ENCODE measurements at regions not wholly inside any gene's neighbourhood (a gene's known extent, or its start where the extent isn't known, plus 50 kb on each side); places are given as distances from the start of the nearest gene placed in this dataset.
A peak's percentile ranks its signal among the peaks of the same experiment; 100 is the strongest.

DNA sequence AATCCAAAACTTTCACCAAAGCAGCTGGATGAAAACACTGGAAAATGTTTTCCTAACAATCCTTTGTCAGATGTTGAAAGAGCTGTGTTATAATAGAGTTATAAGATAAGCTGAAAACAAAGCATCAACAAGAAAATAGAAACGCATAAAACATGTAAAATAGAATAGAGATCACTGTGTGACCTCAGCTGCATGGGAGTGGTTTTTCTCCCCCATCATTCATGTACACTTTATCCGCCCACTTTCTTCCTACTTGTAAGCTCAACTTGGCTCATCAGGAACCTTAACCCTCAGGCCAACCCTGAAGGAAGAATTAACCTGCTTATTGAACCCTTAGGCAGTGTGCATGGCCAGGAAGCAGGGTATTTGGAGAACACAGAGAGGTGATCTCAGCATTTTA, 238.5 kb upstream of the PMFBP1 start:
- in situ Hi-C loops (cut with HindIII; ENCODE audit: low pct_ligation_motif_present, low sequenced_read_pairs): no loop called here
- TF ChIP-seq, protein P1, sequence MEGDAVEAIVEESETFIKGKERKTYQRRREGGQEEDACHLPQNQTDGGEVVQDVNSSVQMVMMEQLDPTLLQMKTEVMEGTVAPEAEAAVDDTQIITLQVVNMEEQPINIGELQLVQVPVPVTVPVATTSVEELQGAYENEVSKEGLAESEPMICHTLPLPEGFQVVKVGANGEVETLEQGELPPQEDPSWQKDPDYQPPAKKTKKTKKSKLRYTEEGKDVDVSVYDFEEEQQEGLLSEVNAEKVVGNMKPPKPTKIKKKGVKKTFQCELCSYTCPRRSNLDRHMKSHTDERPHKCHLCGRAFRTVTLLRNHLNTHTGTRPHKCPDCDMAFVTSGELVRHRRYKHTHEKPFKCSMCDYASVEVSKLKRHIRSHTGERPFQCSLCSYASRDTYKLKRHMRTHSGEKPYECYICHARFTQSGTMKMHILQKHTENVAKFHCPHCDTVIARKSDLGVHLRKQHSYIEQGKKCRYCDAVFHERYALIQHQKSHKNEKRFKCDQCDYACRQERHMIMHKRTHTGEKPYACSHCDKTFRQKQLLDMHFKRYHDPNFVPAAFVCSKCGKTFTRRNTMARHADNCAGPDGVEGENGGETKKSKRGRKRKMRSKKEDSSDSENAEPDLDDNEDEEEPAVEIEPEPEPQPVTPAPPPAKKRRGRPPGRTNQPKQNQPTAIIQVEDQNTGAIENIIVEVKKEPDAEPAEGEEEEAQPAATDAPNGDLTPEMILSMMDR (IDR thresholded peaks at IDR 0.05; ENCODE audit: low read depth, low read length, missing control alignments): no peak
- Histone ChIP-seq H3K27me3 (replicated peaks) (no peaks in the 10 kb centered on the region), H3K27ac (no peak overlapping the region), H3K4me3 (ENCODE audit: low read depth, low read length) (no peak overlapping the region), H3K36me3 (replicated peaks) (no peaks in the 10 kb centered on the region)
- DNase-seq: no peak

DNA sequence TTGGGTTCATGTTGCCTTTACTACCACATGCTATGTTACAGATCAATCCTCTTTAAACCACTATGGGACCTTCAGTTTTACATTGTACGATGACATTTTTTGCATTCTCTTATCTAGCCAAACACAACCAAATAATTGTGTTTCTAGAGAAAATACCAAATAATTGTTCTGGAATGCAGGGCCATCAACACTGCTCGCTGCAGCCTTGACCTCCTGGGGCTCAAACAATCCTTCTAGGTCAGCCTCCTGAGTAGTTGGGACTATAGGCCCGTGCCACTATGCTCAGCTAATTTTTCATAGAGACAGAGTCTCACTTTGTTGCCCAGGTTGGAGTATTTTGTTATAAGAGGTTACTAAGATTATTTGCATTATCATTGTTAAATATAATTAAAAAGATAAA, 237.5 kb upstream of the PMFBP1 start:
- in situ Hi-C loops (cut with HindIII; ENCODE audit: low pct_ligation_motif_present, low sequenced_read_pairs): no loop called here
- TF ChIP-seq, protein P1 (IDR thresholded peaks at IDR 0.05; ENCODE audit: low read depth, low read length, missing control alignments): no peak
- no peak for DNase-seq
- Histone ChIP-seq H3K4me3 (ENCODE audit: low read depth, low read length) (no peak overlapping the region), H3K27ac (no peak overlapping the region), H3K36me3 (replicated peaks) (no peaks in the 10 kb centered on the region), H3K27me3 (replicated peaks) (no peaks in the 10 kb centered on the region)

DNA sequence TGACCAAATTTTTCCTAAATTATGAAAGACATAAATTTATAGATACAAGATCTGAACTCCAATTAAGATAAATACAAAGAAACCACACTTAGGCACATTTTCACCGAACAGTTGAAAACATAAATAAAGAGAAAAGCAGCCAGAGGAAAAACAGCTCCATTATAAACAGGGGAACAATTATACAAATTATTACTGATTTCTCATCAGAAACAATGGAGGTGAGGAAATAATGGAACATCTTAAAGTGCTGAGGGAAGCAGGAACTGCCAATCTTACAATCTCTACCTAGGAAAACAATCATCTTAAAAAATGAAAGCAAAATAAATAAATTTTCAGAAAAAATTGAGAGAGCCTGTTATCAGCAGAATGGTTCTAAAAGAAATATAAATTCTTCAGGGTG, 234.4 kb upstream of the PMFBP1 start:
- in situ Hi-C loops (cut with HindIII; ENCODE audit: low pct_ligation_motif_present, low sequenced_read_pairs): no loop called here
- Histone ChIP-seq H3K27me3 (replicated peaks) (no peaks in the 10 kb centered on the region), H3K36me3 (replicated peaks) (no peaks in the 10 kb centered on the region), H3K27ac (no peak overlapping the region), H3K4me3 (ENCODE audit: low read depth, low read length) (no peak overlapping the region)
- TF ChIP-seq, protein P1 (IDR thresholded peaks at IDR 0.05; ENCODE audit: low read depth, low read length, missing control alignments): no peak
- no peak for DNase-seq

DNA sequence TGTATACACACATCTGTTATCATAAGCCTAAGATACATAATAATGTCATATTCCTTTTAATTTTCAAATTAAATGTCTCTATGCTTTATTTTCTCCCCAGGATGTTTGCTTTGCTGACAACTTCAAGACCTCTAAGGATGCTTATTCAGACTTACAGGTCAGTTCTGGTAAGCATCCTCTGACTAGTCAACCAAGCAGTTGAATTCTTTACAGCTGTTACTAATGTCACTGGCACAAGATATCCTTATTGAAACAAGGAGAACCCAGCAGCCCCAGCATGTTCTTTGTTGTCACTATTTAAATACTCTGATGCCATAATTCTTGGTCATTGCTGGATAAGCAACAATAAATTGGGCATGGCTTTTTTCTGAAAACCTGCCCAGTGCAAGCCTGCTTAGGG, 232.3 kb upstream of the PMFBP1 start:
- Histone ChIP-seq H3K27me3 (replicated peaks) (no peaks in the 10 kb centered on the region), H3K27ac (no peak overlapping the region), H3K36me3 (replicated peaks) (no peaks in the 10 kb centered on the region), H3K4me3 (ENCODE audit: low read depth, low read length) (no peak overlapping the region)
- in situ Hi-C loops (cut with HindIII; ENCODE audit: low pct_ligation_motif_present, low sequenced_read_pairs): no loop called here
- TF ChIP-seq, protein P1 (IDR thresholded peaks at IDR 0.05; ENCODE audit: low read depth, low read length, missing control alignments): no peak
- no peak for DNase-seq

DNA sequence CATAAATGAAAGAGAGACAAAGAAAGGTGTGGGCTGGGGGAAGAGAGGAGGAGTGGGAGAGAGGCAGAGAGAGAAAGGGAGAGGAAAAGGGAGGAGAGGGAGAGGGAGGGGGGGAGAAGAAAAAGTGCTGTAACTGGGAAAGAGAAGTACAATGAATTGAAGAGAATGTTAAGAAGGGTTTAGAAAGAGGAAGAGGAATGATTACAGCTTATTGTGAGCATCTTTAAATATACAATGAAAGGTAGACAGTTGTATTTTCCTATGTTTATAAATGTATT, 229.1 kb upstream of the PMFBP1 start:
- no peak overlapping the region for H3K4me3 ChIP-seq (ENCODE audit: low read depth, low read length)
- no peaks in the 10 kb centered on the region for H3K36me3 ChIP-seq (replicated peaks)
- H3K27me3 ChIP-seq (replicated peaks): no peaks in the 10 kb centered on the region
- H3K27ac ChIP-seq: no peak overlapping the region
- DNase-seq: no peak
- in situ Hi-C loops (cut with HindIII; ENCODE audit: low pct_ligation_motif_present, low sequenced_read_pairs): no loop called here
- TF ChIP-seq, protein P1 (IDR thresholded peaks at IDR 0.05; ENCODE audit: low read depth, low read length, missing control alignments): no peak

DNA sequence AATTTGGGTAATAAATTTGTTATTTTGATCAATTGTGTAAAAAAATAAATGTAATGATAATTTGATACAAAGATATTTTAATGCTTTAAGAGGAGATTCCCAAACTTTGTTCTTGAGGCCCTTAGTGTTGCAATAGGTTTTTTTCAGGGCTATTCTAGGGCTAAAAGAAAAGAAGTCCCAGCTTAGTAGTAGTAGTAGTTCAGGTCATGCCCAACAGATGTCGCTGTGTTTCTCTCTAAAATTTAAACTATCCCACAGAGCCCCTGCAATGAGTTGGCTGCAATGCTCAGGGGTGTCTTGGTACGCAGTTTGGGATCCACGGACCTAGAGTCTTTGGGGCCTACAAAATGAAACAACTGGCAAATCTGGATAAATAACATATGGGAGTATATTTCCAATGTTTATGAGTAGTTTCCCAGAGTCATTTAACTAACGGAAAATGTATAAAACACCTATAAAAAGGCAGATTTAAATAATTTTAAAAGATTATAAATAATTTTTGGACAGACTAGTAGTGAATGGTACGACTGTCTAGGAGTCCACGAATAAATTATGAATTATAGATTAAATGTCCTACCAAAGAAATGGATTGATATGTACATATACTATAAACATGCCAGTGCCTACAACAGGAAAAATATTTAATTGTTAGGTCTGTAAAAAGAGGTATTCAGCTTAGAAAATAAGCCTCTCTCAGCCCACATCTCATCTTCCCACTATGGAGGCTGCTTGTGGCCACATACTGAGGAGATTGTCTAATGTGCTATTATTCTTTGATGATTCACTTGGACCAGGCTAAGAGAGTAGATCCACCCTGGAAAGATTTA, 228.5 kb upstream of the PMFBP1 start:
- Histone ChIP-seq H3K27ac (no peak overlapping the region), H3K4me3 (ENCODE audit: low read depth, low read length) (no peak overlapping the region), H3K27me3 (replicated peaks) (no peaks in the 10 kb centered on the region), H3K36me3 (replicated peaks) (no peaks in the 10 kb centered on the region)
- TF ChIP-seq, protein P1 (IDR thresholded peaks at IDR 0.05; ENCODE audit: low read depth, low read length, missing control alignments): peak; percentile 78
- in situ Hi-C loops (cut with HindIII; ENCODE audit: low pct_ligation_motif_present, low sequenced_read_pairs): no loop called here
- DNase-seq: peak; percentile 68
